Liver (tissue), 3 donors: ENCODE measurements at regions not wholly inside any gene's neighbourhood (a gene's known extent, or its start where the extent isn't known, plus 50 kb on each side); places are given as distances from the start of the nearest gene placed in this dataset.

Experiments
- CTCF ChIP-seq: fragments of 150-350 bp; IDR thresholded peaks from 2 replicates; pipeline ENCODE4 v1.5.1; 2017; ENCODE audit warnings: improper control_type of control experiment, low read depth, low read length; ENCODE audit not compliant: missing input control
- GABPA ChIP-seq, 2 donors: IDR thresholded peaks in 1 of 2; conservative IDR thresholded peaks in 1 of 2; 2 replicates each; pipeline ENCODE4 v1.6.1; 2016; ENCODE audit warnings: antibody characterized with exemption in 2 of 2, mild to moderate bottlenecking in 1 of 2, moderate library complexity in 1 of 2
- JUND ChIP-seq, 2 donors: IDR thresholded peaks; 2 replicates each; pipeline ENCODE4 v1.6.1; 2016; ENCODE audit warnings: antibody characterized with exemption in 2 of 2
- donor health status: healthy.
- donor health status: healthy.

DNA sequence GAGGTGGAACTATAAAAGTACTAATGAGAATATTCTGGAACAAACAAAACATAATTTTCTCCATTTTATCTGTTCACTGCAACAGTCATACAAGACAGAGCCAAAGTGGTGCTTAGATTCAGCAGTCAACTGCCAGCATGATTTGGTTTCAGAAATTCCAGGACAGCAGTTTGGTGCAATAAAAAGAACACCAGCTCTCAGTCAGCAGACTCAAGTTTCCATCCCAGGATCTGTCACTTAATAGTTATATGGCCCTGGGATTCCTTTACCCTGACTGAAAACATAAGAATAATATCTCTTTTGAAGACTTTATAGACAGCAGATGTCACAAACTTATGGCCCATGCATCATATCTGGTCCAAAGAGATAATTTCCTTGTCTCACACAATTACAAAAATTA lies 92.8 kb upstream of the RASEF start:
- TF ChIP-seq GABPA (IDR thresholded peaks at IDR 0.05 in 1 of 2, conservative IDR thresholded peaks at IDR 0.05 in 1 of 2): no peak
- TF ChIP-seq CTCF: no peak
- TF ChIP-seq JUND (IDR thresholded peaks at IDR 0.05): no peak
